Liver (tissue), 8 donors: ENCODE measurements at regions not wholly inside any gene's neighbourhood (a gene's known extent, or its start where the extent isn't known, plus 50 kb on each side); places are given as distances from the start of the nearest gene placed in this dataset.

Source experiments
- DNase-seq: peaks from one replicate; pipeline ENCODE4 v3.0.0-alpha.2; 2017; ENCODE audit warnings: low spot score
- H3K27ac ChIP-seq, 2 donors: one replicate each; pipeline ENCODE4 v1.7.0; 2013; ENCODE audit warnings: inconsistent platforms in 2 of 2, low read length in 2 of 2, control low read depth in 1 of 2, low read depth in 1 of 2, mild to moderate bottlenecking in 1 of 2
- H3K27me3 ChIP-seq, 4 donors: one replicate each; pipeline versions ENCODE4 v1.6.1 to v1.7.0; 2013; ENCODE audit warnings: low read length in 3 of 4, inconsistent platforms in 1 of 4, mild to moderate bottlenecking in 1 of 4, moderate library complexity in 1 of 4; ENCODE audit not compliant: control insufficient read depth in 4 of 4, insufficient read depth in 4 of 4
- H3K36me3 ChIP-seq, 4 donors: one replicate each; pipeline versions ENCODE4 v1.6.1 to v1.7.0; 2013; ENCODE audit warnings: low read length in 3 of 4, mild to moderate bottlenecking in 3 of 4, low read depth in 1 of 4, moderate library complexity in 1 of 4; ENCODE audit not compliant: control insufficient read depth in 4 of 4, insufficient read depth in 3 of 4
- H3K4me1 ChIP-seq, 4 donors: one replicate each; pipeline versions ENCODE4 v1.6.1 to v1.7.0; 2013; ENCODE audit warnings: low read length in 3 of 4, mild to moderate bottlenecking in 3 of 4, moderate library complexity in 1 of 4; ENCODE audit not compliant: control insufficient read depth in 4 of 4, insufficient read depth in 4 of 4
- H3K4me3 ChIP-seq, 3 donors: one replicate each; pipeline versions ENCODE4 v1.6.1 to v1.7.0; 2013; ENCODE audit warnings: low read length in 3 of 3, control low read depth in 1 of 3, low read depth in 1 of 3, mild to moderate bottlenecking in 1 of 3
- H3K9ac ChIP-seq, 2 donors: one replicate each; pipeline ENCODE4 v1.7.0; 2013; ENCODE audit warnings: low read length in 2 of 2, mild to moderate bottlenecking in 2 of 2, moderate library complexity in 2 of 2, control low read depth in 1 of 2, low read depth in 1 of 2
- H3K9me3 ChIP-seq, 4 donors: one replicate each; pipeline versions ENCODE4 v1.6.1 to v1.7.0; 2013; ENCODE audit warnings: low read length in 3 of 4; ENCODE audit not compliant: control insufficient read depth in 4 of 4
- EGR1 ChIP-seq, 2 donors: IDR thresholded peaks; 2 replicates each; pipeline ENCODE4 v1.6.1; 2016 to 2018; ENCODE audit warnings: antibody characterized with exemption in 2 of 2, low read depth in 2 of 2
- FOXA1 ChIP-seq: IDR thresholded peaks from 2 replicates; pipeline ENCODE4 v1.6.1; 2016; ENCODE audit warnings: antibody characterized with exemption
- FOXA2 ChIP-seq: IDR thresholded peaks from 2 replicates; pipeline ENCODE4 v1.6.1; 2016; ENCODE audit warnings: antibody characterized with exemption
- GABPA ChIP-seq, 2 donors: IDR thresholded peaks in 1 of 2; conservative IDR thresholded peaks in 1 of 2; 2 replicates each; pipeline ENCODE4 v1.6.1; 2016; ENCODE audit warnings: antibody characterized with exemption in 2 of 2, mild to moderate bottlenecking in 1 of 2, moderate library complexity in 1 of 2
- HNF4A ChIP-seq, 2 donors: conservative IDR thresholded peaks; 2 replicates each; pipeline ENCODE4 v1.6.1; 2016; ENCODE audit warnings: antibody characterized with exemption in 2 of 2, mild to moderate bottlenecking in 2 of 2
- HNF4G ChIP-seq: IDR thresholded peaks from 2 replicates; pipeline ENCODE4 v1.6.1; 2016; ENCODE audit warnings: antibody characterized with exemption
- JUND ChIP-seq, 2 donors: IDR thresholded peaks; 2 replicates each; pipeline ENCODE4 v1.6.1; 2016; ENCODE audit warnings: antibody characterized with exemption in 2 of 2
- NR2F2 ChIP-seq: IDR thresholded peaks from 2 replicates; pipeline ENCODE4 v1.6.1; 2016; ENCODE audit warnings: antibody characterized with exemption
- RAD21 ChIP-seq, 2 donors: IDR thresholded peaks; 2 replicates each; pipeline ENCODE4 v1.6.1; 2016; ENCODE audit warnings: antibody characterized with exemption in 2 of 2, mild to moderate bottlenecking in 2 of 2
- RXRA ChIP-seq, 2 donors: IDR thresholded peaks; 2 replicates each; pipeline ENCODE4 v1.6.1; 2017 to 2018; ENCODE audit warnings: antibody characterized with exemption in 2 of 2, mild to moderate bottlenecking in 1 of 2
- SP1 ChIP-seq: IDR thresholded peaks from 2 replicates; pipeline ENCODE4 v1.6.1; 2018; ENCODE audit warnings: antibody characterized with exemption, mild to moderate bottlenecking
- TAF1 ChIP-seq: conservative IDR thresholded peaks from 2 replicates; pipeline ENCODE4 v1.6.1; 2016; ENCODE audit warnings: antibody characterized with exemption, mild to moderate bottlenecking
- YY1 ChIP-seq: IDR thresholded peaks from 2 replicates; pipeline ENCODE4 v1.6.1; 2016; ENCODE audit warnings: antibody characterized with exemption, mild to moderate bottlenecking
- whole genome bisulfite sequencing: extraction: QIAGEN DNeasy Blood & Tissue Kit; methylation state at CpG from one replicate; pipeline ENCODE4 v1.1.7; 2013; 5-methylcytosine and 5-hydroxymethylcytosine counted together
- TF ChIP-seq, protein P1 (sequence below): IDR thresholded peaks from 2 replicates; pipeline ENCODE4 v1.6.1; 2016; ENCODE audit warnings: antibody characterized with exemption
- TF ChIP-seq, protein P2 (sequence below): fragments of 150-350 bp; IDR thresholded peaks from 2 replicates; pipeline ENCODE4 v1.5.1; 2017; ENCODE audit warnings: improper control_type of control experiment, low read depth, low read length; ENCODE audit not compliant: missing input control
- TF ChIP-seq, protein P3 (sequence below): IDR thresholded peaks from 2 replicates; pipeline ENCODE4 v1.6.1; 2016; ENCODE audit warnings: antibody characterized with exemption
- TF ChIP-seq, protein P4 (sequence below): IDR thresholded peaks from 2 replicates; pipeline ENCODE4 v1.6.1; 2016; ENCODE audit warnings: antibody characterized with exemption
- TF ChIP-seq, protein P5 (sequence below): IDR thresholded peaks from 2 replicates; pipeline ENCODE4 v1.6.1; 2016; ENCODE audit warnings: antibody characterized with exemption, mild to moderate bottlenecking
- donor health status: healthy.
- donor health status: healthy.
- donor health status: healthy.
- donor health status: healthy.
- donor health status: healthy.

DNA sequence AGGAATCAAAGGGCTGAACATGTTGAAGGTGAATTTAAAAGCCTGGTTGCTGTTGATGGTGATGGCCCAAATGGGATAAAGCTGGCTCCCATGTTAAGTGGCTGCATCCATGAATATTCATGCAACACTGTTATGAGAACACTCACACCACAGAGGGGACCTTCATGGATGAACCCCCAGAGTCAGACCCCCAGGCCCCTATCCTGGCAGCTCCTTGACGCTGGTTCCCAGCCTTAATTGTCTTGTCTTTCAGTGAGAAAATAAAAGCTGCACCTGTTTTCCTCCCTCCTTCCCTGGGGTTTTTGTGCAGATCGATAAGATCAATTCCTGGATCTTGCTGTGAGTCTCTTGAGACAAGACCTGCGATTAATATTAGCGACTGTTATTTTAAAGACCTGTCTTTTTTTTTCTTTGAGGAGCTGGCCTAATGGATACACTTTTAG lies 371.7 kb downstream of the ICE1 start:
- H3K36me3 ChIP-seq = no peaks in the 10 kb centered on the region
- TF ChIP-seq FOXA1 (no peak), GABPA (IDR thresholded peaks at IDR 0.05 in 1 of 2, conservative IDR thresholded peaks at IDR 0.05 in 1 of 2) (no peak), HNF4A (conservative IDR thresholded peaks at IDR 0.05) (no peak), HNF4G (no peak), TAF1 (no peak), YY1 (no peak), EGR1 (IDR thresholded peaks at IDR 0.05; ENCODE audit: low read depth in 2 of 2) (no peak), NR2F2 (no peak), FOXA2 (no peak), JUND (IDR thresholded peaks at IDR 0.05) (no peak), SP1 (no peak), RXRA (IDR thresholded peaks at IDR 0.05) (no peak), RAD21 (IDR thresholded peaks at IDR 0.05) (no peak)
- TF ChIP-seq, protein P1, sequence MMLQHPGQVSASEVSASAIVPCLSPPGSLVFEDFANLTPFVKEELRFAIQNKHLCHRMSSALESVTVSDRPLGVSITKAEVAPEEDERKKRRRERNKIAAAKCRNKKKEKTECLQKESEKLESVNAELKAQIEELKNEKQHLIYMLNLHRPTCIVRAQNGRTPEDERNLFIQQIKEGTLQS = no peak
- TF ChIP-seq, protein P2, sequence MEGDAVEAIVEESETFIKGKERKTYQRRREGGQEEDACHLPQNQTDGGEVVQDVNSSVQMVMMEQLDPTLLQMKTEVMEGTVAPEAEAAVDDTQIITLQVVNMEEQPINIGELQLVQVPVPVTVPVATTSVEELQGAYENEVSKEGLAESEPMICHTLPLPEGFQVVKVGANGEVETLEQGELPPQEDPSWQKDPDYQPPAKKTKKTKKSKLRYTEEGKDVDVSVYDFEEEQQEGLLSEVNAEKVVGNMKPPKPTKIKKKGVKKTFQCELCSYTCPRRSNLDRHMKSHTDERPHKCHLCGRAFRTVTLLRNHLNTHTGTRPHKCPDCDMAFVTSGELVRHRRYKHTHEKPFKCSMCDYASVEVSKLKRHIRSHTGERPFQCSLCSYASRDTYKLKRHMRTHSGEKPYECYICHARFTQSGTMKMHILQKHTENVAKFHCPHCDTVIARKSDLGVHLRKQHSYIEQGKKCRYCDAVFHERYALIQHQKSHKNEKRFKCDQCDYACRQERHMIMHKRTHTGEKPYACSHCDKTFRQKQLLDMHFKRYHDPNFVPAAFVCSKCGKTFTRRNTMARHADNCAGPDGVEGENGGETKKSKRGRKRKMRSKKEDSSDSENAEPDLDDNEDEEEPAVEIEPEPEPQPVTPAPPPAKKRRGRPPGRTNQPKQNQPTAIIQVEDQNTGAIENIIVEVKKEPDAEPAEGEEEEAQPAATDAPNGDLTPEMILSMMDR = no peak
- TF ChIP-seq, protein P3, sequence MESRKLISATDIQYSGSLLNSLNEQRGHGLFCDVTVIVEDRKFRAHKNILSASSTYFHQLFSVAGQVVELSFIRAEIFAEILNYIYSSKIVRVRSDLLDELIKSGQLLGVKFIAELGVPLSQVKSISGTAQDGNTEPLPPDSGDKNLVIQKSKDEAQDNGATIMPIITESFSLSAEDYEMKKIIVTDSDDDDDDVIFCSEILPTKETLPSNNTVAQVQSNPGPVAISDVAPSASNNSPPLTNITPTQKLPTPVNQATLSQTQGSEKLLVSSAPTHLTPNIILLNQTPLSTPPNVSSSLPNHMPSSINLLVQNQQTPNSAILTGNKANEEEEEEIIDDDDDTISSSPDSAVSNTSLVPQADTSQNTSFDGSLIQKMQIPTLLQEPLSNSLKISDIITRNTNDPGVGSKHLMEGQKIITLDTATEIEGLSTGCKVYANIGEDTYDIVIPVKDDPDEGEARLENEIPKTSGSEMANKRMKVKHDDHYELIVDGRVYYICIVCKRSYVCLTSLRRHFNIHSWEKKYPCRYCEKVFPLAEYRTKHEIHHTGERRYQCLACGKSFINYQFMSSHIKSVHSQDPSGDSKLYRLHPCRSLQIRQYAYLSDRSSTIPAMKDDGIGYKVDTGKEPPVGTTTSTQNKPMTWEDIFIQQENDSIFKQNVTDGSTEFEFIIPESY = no peak
- TF ChIP-seq, protein P4, sequence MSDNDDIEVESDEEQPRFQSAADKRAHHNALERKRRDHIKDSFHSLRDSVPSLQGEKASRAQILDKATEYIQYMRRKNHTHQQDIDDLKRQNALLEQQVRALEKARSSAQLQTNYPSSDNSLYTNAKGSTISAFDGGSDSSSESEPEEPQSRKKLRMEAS = no peak
- TF ChIP-seq, protein P5, sequence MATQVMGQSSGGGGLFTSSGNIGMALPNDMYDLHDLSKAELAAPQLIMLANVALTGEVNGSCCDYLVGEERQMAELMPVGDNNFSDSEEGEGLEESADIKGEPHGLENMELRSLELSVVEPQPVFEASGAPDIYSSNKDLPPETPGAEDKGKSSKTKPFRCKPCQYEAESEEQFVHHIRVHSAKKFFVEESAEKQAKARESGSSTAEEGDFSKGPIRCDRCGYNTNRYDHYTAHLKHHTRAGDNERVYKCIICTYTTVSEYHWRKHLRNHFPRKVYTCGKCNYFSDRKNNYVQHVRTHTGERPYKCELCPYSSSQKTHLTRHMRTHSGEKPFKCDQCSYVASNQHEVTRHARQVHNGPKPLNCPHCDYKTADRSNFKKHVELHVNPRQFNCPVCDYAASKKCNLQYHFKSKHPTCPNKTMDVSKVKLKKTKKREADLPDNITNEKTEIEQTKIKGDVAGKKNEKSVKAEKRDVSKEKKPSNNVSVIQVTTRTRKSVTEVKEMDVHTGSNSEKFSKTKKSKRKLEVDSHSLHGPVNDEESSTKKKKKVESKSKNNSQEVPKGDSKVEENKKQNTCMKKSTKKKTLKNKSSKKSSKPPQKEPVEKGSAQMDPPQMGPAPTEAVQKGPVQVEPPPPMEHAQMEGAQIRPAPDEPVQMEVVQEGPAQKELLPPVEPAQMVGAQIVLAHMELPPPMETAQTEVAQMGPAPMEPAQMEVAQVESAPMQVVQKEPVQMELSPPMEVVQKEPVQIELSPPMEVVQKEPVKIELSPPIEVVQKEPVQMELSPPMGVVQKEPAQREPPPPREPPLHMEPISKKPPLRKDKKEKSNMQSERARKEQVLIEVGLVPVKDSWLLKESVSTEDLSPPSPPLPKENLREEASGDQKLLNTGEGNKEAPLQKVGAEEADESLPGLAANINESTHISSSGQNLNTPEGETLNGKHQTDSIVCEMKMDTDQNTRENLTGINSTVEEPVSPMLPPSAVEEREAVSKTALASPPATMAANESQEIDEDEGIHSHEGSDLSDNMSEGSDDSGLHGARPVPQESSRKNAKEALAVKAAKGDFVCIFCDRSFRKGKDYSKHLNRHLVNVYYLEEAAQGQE = no peak

More for the DNA sequence above, 371.7 kb downstream of the ICE1 start:
- DNase-seq = no peak
- 86% methylated on average over 4 of the region's 4 CpGs for WGBS
- H3K27me3 ChIP-seq = no peaks in the 10 kb centered on the region
- H3K4me3 ChIP-seq = no peak overlapping the region
- H3K4me1 ChIP-seq = peaks cover 4 to 19% (median 15%) of the 10 kb centered on the region in 4 donors
- H3K9ac ChIP-seq = no peak overlapping the region
- no peak overlapping the region for H3K27ac ChIP-seq
- H3K9me3 ChIP-seq = no peaks in the 10 kb centered on the region
